Stimulated activated memory B cell treated with anti-CD40 and anti-IgM and Interleukin-4, amounts not matched to agents 10 μg/mL and 1 μg/mL and 100 μg/mL, for 72 hours (primary cell): ENCODE measurements at regions not wholly inside any gene's neighbourhood (a gene's known extent, or its start where the extent isn't known, plus 50 kb on each side); places are given as distances from the start of the nearest gene placed in this dataset.

Experiments used
- ATAC-seq: fragments of 150-1000 bp; cut with Tn5 transposase; 2 replicates; pipeline ENCODE4 v1.10.0; 2021
- H3K27ac Mint-ChIP-seq: one replicate; pipeline ENCODE4 v1.8.0; 2022; ENCODE audit warnings: mild to moderate bottlenecking, mixed read lengths
- H3K27me3 Mint-ChIP-seq: one replicate; pipeline ENCODE4 v1.8.0; 2022; ENCODE audit warnings: mixed read lengths
- H3K36me3 Mint-ChIP-seq: one replicate; pipeline ENCODE4 v1.8.0; 2022; ENCODE audit warnings: mixed read lengths
- H3K4me1 Mint-ChIP-seq: one replicate; pipeline ENCODE4 v1.8.0; 2022; ENCODE audit warnings: mixed read lengths
- H3K4me3 Mint-ChIP-seq: one replicate; pipeline ENCODE4 v1.8.0; 2022; ENCODE audit warnings: mild to moderate bottlenecking, moderate library complexity, mixed read lengths
- H3K9me3 Mint-ChIP-seq: one replicate; pipeline ENCODE4 v1.8.0; 2022; ENCODE audit warnings: mixed read lengths

GRCh38 chr18:76177160-76177559 is 317.9 kb downstream of the ZNF516 start:
- Mint-ChIP-seq H3K27me3 (no peaks in the 10 kb centered on the region), H3K9me3 (peaks cover 2% of the 10 kb centered on the region), H3K36me3 (no peaks in the 10 kb centered on the region), H3K4me3 (no peak overlapping the region), H3K4me1 (no peaks in the 10 kb centered on the region), H3K27ac (no peak overlapping the region)
- no peak for ATAC-seq

- peaks cover 2% of the 10 kb centered on the region for H3K9me3 Mint-ChIP-seq
- no peaks in the 10 kb centered on the region for H3K27me3 Mint-ChIP-seq
- H3K4me1 Mint-ChIP-seq = no peaks in the 10 kb centered on the region
- no peak for ATAC-seq
- no peak overlapping the region for H3K4me3 Mint-ChIP-seq
- H3K36me3 Mint-ChIP-seq = no peaks in the 10 kb centered on the region
- no peak overlapping the region for H3K27ac Mint-ChIP-seq
These were observed 320.6 kb downstream of the ZNF516 start for GRCh38 chr18:76174451-76174850.

GRCh38 chr18:76169733-76170132 is 325.3 kb downstream of the ZNF516 start:
- ATAC-seq = no peak
- no peak overlapping the region for H3K4me3 Mint-ChIP-seq
- no peaks in the 10 kb centered on the region for H3K4me1 Mint-ChIP-seq
- H3K27ac Mint-ChIP-seq = no peak overlapping the region
- H3K36me3 Mint-ChIP-seq = no peaks in the 10 kb centered on the region
- H3K27me3 Mint-ChIP-seq = no peaks in the 10 kb centered on the region
- peaks cover 2% of the 10 kb centered on the region for H3K9me3 Mint-ChIP-seq

GRCh38 chr18:76167845-76168621 is 327.0 kb downstream of the ZNF516 start:
- H3K36me3 Mint-ChIP-seq = no peaks in the 10 kb centered on the region
- H3K9me3 Mint-ChIP-seq = no peaks in the 10 kb centered on the region
- H3K27ac Mint-ChIP-seq = no peak overlapping the region
- no peaks in the 10 kb centered on the region for H3K27me3 Mint-ChIP-seq
- H3K4me1 Mint-ChIP-seq = no peaks in the 10 kb centered on the region
- H3K4me3 Mint-ChIP-seq = no peak overlapping the region
- no peak for ATAC-seq

- no peaks in the 10 kb centered on the region for H3K4me1 Mint-ChIP-seq
These were observed 327.6 kb downstream of the ZNF516 start for GRCh38 chr18:76167410-76167809.

GRCh38 chr18:76162886-76163285 is 332.2 kb downstream of the ZNF516 start:
- Mint-ChIP-seq H3K4me1 (no peaks in the 10 kb centered on the region), H3K4me3 (no peak overlapping the region), H3K27ac (no peak overlapping the region), H3K27me3 (no peaks in the 10 kb centered on the region), H3K36me3 (no peaks in the 10 kb centered on the region), H3K9me3 (no peaks in the 10 kb centered on the region)
- no peak for ATAC-seq

More at GRCh38 chr18:76167410-76167809, 327.6 kb downstream of the ZNF516 start:
- Mint-ChIP-seq H3K27ac (no peak overlapping the region), H3K36me3 (no peaks in the 10 kb centered on the region), H3K27me3 (no peaks in the 10 kb centered on the region), H3K4me3 (no peak overlapping the region), H3K9me3 (no peaks in the 10 kb centered on the region)
- ATAC-seq = no peak

GRCh38 chr18:76161983-76162382 is 333.1 kb downstream of the ZNF516 start:
- Mint-ChIP-seq H3K9me3 (no peaks in the 10 kb centered on the region), H3K4me1 (no peaks in the 10 kb centered on the region), H3K4me3 (no peak overlapping the region), H3K36me3 (no peaks in the 10 kb centered on the region), H3K27me3 (no peaks in the 10 kb centered on the region), H3K27ac (no peak overlapping the region)
- no peak for ATAC-seq

- Mint-ChIP-seq H3K4me3 (no peak overlapping the region), H3K27me3 (no peaks in the 10 kb centered on the region), H3K9me3 (peaks cover 7% of the 10 kb centered on the region), H3K27ac (no peak overlapping the region), H3K36me3 (no peaks in the 10 kb centered on the region), H3K4me1 (no peaks in the 10 kb centered on the region)
- ATAC-seq = no peak
These were observed 341.4 kb downstream of the ZNF516 start for GRCh38 chr18:76153691-76154090.

- peaks cover 3% of the 10 kb centered on the region for H3K9me3 Mint-ChIP-seq
- H3K27ac Mint-ChIP-seq = no peak overlapping the region
- no peaks in the 10 kb centered on the region for H3K36me3 Mint-ChIP-seq
- no peak for ATAC-seq
- H3K4me1 Mint-ChIP-seq = no peaks in the 10 kb centered on the region
- no peaks in the 10 kb centered on the region for H3K27me3 Mint-ChIP-seq
- no peak overlapping the region for H3K4me3 Mint-ChIP-seq
These were observed 345.3 kb downstream of the ZNF516 start for GRCh38 chr18:76149734-76150133.

GRCh38 chr18:76149284-76149683 is 345.8 kb downstream of the ZNF516 start:
- Mint-ChIP-seq H3K4me1 (no peaks in the 10 kb centered on the region), H3K27ac (no peak overlapping the region), H3K9me3 (peaks cover 3% of the 10 kb centered on the region), H3K27me3 (no peaks in the 10 kb centered on the region), H3K36me3 (no peaks in the 10 kb centered on the region), H3K4me3 (no peak overlapping the region)
- ATAC-seq = no peak

GRCh38 chr18:76145521-76146376 is 349.3 kb downstream of the ZNF516 start:
- no peak for ATAC-seq
- H3K4me3 Mint-ChIP-seq = no peak overlapping the region

GRCh38 chr18:76144844-76145243 is 350.2 kb downstream of the ZNF516 start:
- no peaks in the 10 kb centered on the region for H3K36me3 Mint-ChIP-seq
- no peak overlapping the region for H3K27ac Mint-ChIP-seq
- no peaks in the 10 kb centered on the region for H3K27me3 Mint-ChIP-seq
- no peak overlapping the region for H3K4me3 Mint-ChIP-seq
- H3K4me1 Mint-ChIP-seq = no peaks in the 10 kb centered on the region
- ATAC-seq = no peak
- peaks cover 6% of the 10 kb centered on the region for H3K9me3 Mint-ChIP-seq

More at GRCh38 chr18:76145521-76146376, 349.3 kb downstream of the ZNF516 start:
- Mint-ChIP-seq H3K27ac (no peak overlapping the region), H3K27me3 (no peaks in the 10 kb centered on the region), H3K9me3 (peaks cover 2% of the 10 kb centered on the region), H3K4me1 (no peaks in the 10 kb centered on the region), H3K36me3 (no peaks in the 10 kb centered on the region)

- ATAC-seq = no peak
These were observed 352.4 kb downstream of the ZNF516 start for GRCh38 chr18:76142611-76143010.

GRCh38 chr18:76139844-76140243 is 355.2 kb downstream of the ZNF516 start:
- Mint-ChIP-seq H3K4me1 (no peaks in the 10 kb centered on the region), H3K27ac (no peak overlapping the region), H3K36me3 (no peaks in the 10 kb centered on the region), H3K4me3 (no peak overlapping the region), H3K27me3 (no peaks in the 10 kb centered on the region), H3K9me3 (peaks cover 6% of the 10 kb centered on the region)
- ATAC-seq = no peak

More at GRCh38 chr18:76142611-76143010, 352.4 kb downstream of the ZNF516 start:
- H3K36me3 Mint-ChIP-seq = no peaks in the 10 kb centered on the region
- no peak overlapping the region for H3K27ac Mint-ChIP-seq
- no peak overlapping the region for H3K4me3 Mint-ChIP-seq
- no peaks in the 10 kb centered on the region for H3K4me1 Mint-ChIP-seq
- H3K9me3 Mint-ChIP-seq = peaks cover 6% of the 10 kb centered on the region
- no peaks in the 10 kb centered on the region for H3K27me3 Mint-ChIP-seq

GRCh38 chr18:76137216-76137615 is 357.8 kb downstream of the ZNF516 start:
- Mint-ChIP-seq H3K27ac (no peak overlapping the region), H3K4me1 (no peaks in the 10 kb centered on the region), H3K27me3 (no peaks in the 10 kb centered on the region), H3K9me3 (peaks cover 13% of the 10 kb centered on the region), H3K36me3 (no peaks in the 10 kb centered on the region), H3K4me3 (no peak overlapping the region)
- no peak for ATAC-seq

GRCh38 chr18:76136701-76137100 is 358.3 kb downstream of the ZNF516 start:
- H3K27me3 Mint-ChIP-seq = no peaks in the 10 kb centered on the region
- H3K4me1 Mint-ChIP-seq = no peaks in the 10 kb centered on the region
- peaks cover 13% of the 10 kb centered on the region for H3K9me3 Mint-ChIP-seq
- no peak for ATAC-seq
- no peak overlapping the region for H3K4me3 Mint-ChIP-seq
- no peak overlapping the region for H3K27ac Mint-ChIP-seq
- no peaks in the 10 kb centered on the region for H3K36me3 Mint-ChIP-seq
